ENCODE measurements at regions not wholly inside any gene's neighbourhood (a gene's known extent, or its start where the extent isn't known, plus 50 kb on each side); places are given as distances from the start of the nearest gene placed in this dataset.
"Not testable (repeated sequence)": the region's sequence is repeated elsewhere in the genome, so short reads cannot be mapped to it uniquely, and the experiment has no call there.

DNA sequence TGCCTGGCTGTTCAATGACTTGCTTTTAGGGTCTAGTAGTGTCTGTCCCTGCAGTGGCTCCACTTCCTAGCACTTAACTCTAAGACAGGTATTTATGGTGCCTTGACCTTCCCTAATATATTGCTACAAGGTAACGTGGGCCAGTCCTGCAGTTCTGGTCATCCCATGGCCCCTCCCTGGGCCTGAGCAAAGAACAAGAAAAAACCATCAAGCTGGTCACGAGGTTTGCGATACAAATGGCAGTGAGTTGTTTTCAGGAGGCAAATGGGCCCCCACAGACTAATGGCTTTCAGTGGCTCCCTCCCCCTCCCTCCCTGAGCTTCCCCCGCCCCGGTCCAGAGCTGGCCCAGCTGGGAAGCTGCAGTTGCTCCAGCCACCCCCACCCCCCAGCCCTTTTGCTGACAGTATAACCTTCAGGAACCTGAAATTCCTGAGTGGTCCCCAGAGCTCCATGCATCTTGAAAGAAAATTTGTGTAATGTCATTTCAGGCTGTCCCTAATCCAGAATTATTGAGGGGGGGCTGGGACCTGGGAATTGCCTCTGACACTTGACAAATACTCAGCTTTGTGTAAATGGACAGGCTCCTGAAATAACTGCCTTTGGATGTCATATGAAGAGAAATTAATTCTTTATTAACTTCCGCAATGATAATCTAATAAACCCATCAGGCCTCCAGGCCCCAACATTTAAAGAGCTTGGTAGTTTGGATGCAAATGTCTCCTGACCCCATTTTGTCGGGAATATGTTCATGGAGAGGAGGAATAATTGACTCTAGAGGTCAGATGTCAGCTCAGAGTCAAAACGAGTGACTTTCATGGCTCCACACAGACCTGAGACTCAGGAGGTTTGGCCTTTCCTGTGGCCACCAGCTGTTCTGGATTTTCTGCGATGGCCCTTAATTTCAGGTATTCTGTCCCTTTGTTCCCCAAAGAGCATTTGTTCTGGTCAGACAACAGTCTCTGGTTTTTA lies 153.2 kb upstream of the TOP1 start:
- no peak for TF ChIP-seq CTCF (IDR thresholded peaks at IDR 0.05; ENCODE audit: extremely low read depth, insufficient read depth, missing control alignments)
- DNase-seq (ENCODE audit: low spot score) = no peak
- in situ Hi-C loops (cut with MboI; ENCODE audit: low pct_unique_long_range_greater_than_20kb, low sequenced_read_pairs, unreplicated experiment) = no loop called here

- in situ Hi-C loops (cut with MboI; ENCODE audit: low pct_unique_long_range_greater_than_20kb, low sequenced_read_pairs, unreplicated experiment); DNase-seq (ENCODE audit: low spot score): not testable (repeated sequence)
Measured at GRCh38 chr20:40878099-40878498, 150.5 kb upstream of the TOP1 start.

DNA sequence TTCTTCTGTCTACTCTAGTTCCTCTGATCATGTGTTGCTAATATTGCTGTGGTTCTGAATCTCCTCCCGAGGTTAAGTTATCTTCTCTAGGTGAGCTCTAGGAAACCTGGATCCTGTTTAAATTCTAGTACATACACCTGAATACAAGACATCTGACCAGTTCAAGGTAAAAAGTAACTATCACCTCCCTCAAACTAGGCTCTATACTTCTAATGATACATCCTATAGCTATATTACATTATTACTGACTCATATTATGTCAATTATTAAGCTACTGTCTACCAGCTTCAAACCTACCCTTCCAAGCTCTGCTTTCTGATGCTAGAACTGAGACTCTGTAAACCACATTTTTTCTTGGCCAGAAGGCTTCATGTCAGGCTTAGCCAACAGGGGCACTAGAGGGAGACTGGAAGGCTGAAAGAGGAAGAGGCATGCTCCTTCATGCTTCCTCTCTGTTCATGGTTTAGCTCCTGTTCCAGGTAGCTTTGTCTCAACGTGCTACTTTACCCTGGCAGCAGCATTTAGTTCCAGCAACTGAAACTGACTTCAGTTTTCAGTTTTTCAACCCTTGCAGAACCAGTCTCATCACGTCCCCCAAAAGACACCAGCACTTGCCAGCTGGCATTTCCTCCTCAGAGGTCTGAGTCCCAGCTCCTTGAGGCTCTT lies 148.4 kb upstream of the TOP1 start:
- no peak for DNase-seq (ENCODE audit: low spot score)
- TF ChIP-seq CTCF (IDR thresholded peaks at IDR 0.05; ENCODE audit: extremely low read depth, insufficient read depth, missing control alignments) = no peak
- in situ Hi-C loops (cut with MboI; ENCODE audit: low pct_unique_long_range_greater_than_20kb, low sequenced_read_pairs, unreplicated experiment) = no loop called here

DNA sequence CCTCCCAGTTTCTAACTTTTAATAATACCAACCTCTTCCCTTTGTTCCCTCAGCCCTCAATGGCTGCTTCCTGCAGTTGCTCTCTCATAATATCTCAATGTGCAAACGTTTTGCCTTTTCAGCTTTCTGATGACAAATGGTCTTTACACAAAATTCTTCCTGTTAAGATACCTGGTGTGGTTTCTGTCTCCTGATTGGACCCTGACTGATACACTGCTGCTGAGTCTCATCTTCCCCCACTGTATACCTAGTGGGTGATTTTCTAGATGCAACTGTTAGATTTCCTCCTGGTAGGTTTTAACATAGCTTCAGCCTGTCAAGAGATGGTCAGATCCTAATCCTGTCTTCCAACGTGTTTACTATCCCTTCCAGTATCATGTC lies 147.9 kb upstream of the TOP1 start:
- DNase-seq (ENCODE audit: low spot score) = no peak
- in situ Hi-C loops (cut with MboI; ENCODE audit: low pct_unique_long_range_greater_than_20kb, low sequenced_read_pairs, unreplicated experiment) = no loop called here
- no peak for TF ChIP-seq CTCF (IDR thresholded peaks at IDR 0.05; ENCODE audit: extremely low read depth, insufficient read depth, missing control alignments)

DNA sequence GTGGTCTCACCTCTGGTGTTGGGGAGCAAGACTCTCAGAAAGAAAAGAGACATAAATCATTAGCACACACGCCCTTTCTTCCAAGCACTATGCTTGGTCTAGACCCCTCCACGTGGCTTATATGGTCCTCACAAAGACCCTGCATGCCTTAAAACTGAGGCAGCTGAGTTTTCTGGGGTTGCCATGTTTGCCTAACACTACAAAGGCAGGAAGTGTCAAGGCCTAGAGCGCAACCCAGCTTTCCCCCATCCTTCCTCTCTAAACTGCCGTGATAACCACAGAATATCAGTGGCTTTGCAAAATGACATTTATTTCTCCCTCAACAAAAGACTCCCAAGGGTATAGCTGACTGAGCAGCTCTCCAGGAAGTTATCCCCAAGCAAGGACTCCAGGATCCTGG lies 146.5 kb upstream of the TOP1 start:
- DNase-seq (ENCODE audit: low spot score) = no peak
- in situ Hi-C loops (cut with MboI; ENCODE audit: low pct_unique_long_range_greater_than_20kb, low sequenced_read_pairs, unreplicated experiment) = no loop called here
- no peak for TF ChIP-seq CTCF (IDR thresholded peaks at IDR 0.05; ENCODE audit: extremely low read depth, insufficient read depth, missing control alignments)

GRCh38 chr20:40883097-40883496 lies 145.5 kb upstream of the TOP1 start:
- in situ Hi-C loops (cut with MboI; ENCODE audit: low pct_unique_long_range_greater_than_20kb, low sequenced_read_pairs, unreplicated experiment) = no loop called here
- no peak for DNase-seq (ENCODE audit: low spot score)
- no peak for TF ChIP-seq CTCF (IDR thresholded peaks at IDR 0.05; ENCODE audit: extremely low read depth, insufficient read depth, missing control alignments)

DNA sequence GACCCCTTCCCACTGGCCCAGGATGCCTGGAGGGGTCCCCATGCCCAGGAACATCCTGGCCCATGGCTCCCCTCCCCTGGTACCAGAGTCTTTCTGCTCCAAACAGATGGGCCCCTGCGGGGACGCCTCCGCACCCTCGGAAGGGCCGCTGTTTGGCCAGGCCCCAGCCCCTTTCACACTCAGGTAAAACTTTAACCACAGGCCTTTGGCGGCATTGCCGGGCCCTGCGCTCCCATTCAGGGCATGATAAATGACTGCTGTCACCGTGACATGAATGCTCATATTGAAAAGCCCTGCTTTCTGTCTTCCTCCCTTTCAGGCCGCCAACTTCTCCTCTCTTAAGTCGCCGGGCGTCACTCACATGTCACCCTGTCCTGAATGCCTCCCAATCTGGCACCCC lies 141.5 kb upstream of the TOP1 start:
- in situ Hi-C loops (cut with MboI; ENCODE audit: low pct_unique_long_range_greater_than_20kb, low sequenced_read_pairs, unreplicated experiment) = no loop called here
- no peak for TF ChIP-seq CTCF (IDR thresholded peaks at IDR 0.05; ENCODE audit: extremely low read depth, insufficient read depth, missing control alignments)

DNA sequence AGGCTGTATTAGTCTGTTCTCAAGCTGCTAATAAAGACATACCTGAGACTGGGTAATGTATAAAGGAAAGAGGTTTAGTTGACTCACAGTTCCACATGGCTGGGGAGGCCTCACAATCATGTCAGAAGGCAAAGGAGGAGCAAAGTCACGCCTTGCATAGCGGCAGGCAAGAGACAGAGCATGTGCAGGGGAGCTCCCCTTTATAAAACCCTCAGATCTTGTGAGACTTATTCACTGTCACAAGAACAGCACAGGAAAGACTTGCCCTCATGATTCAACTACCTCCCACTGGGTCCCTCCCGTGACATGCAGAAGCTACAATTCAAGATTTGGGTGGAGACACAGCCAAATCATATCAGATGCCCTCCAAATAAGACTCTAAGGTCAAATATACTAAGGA lies 139.4 kb upstream of the TOP1 start:
- DNase-seq (ENCODE audit: low spot score); in situ Hi-C loops (cut with MboI; ENCODE audit: low pct_unique_long_range_greater_than_20kb, low sequenced_read_pairs, unreplicated experiment): not testable (repeated sequence)

More for the DNA sequence above, 141.5 kb upstream of the TOP1 start:
- DNase-seq (ENCODE audit: low spot score) = no peak
